CD14-positive monocyte (primary cell): ENCODE measurements at regions not wholly inside any gene's neighbourhood (a gene's known extent, or its start where the extent isn't known, plus 50 kb on each side); places are given as distances from the start of the nearest gene placed in this dataset.
"Not testable (repeated sequence)": the region's sequence is repeated elsewhere in the genome, so short reads cannot be mapped to it uniquely, and the experiment has no call there.

Experiments used
- DNase-seq, 3 donors: peaks; one replicate each; pipeline ENCODE4 v3.0.0-alpha.2; 2011 to 2022
- H2AFZ ChIP-seq: 2 replicates; pipeline ENCODE4 v1.6.0; 2012; ENCODE audit warnings: mild to moderate bottlenecking, low read depth, low read length, inconsistent platforms; ENCODE audit not compliant: insufficient read depth, poor library complexity, severe bottlenecking
- H3K27ac ChIP-seq, 2 donors: 1 replicate in 1 of 2; 2 replicates in 1 of 2; pipeline ENCODE4 v1.5.1; 2012 to 2013; ENCODE audit warnings: low read length in 2 of 2, control low read depth in 1 of 2, inconsistent platforms in 1 of 2, low read depth in 1 of 2, mild to moderate bottlenecking in 1 of 2
- H3K27me3 ChIP-seq, 2 donors: one replicate each; pipeline versions ENCODE4 v1.6.0 to v1.6.1; 2011 to 2013; ENCODE audit warnings: low read length in 2 of 2; ENCODE audit not compliant: control insufficient read depth in 2 of 2, insufficient read depth in 2 of 2
- H3K36me3 ChIP-seq, 2 donors: replicated peaks in 1 of 2; 1 replicate in 1 of 2; 2 replicates in 1 of 2; pipeline versions ENCODE4 v1.5.1 to v1.6.1; 2012 to 2013; ENCODE audit warnings: low read length in 2 of 2, control low read depth in 1 of 2, inconsistent platforms in 1 of 2, mild to moderate bottlenecking in 1 of 2; ENCODE audit not compliant: insufficient read depth in 2 of 2, control insufficient read depth in 1 of 2
- H3K4me1 ChIP-seq, 2 donors: 1 replicate in 1 of 2; 2 replicates in 1 of 2; pipeline versions ENCODE4 v1.5.1 to v1.6.1; 2012 to 2013; ENCODE audit warnings: low read length in 2 of 2, control low read depth in 1 of 2, inconsistent platforms in 1 of 2, mild to moderate bottlenecking in 1 of 2, moderate library complexity in 1 of 2; ENCODE audit not compliant: insufficient read depth in 2 of 2, control insufficient read depth in 1 of 2
- H3K4me2 ChIP-seq: replicated peaks from 2 replicates; pipeline ENCODE3; 2012; ENCODE audit warnings: low read length, moderate library complexity, mild to moderate bottlenecking; ENCODE audit not compliant: poor library complexity, severe bottlenecking; ENCODE audit errors: extremely low read depth
- H3K4me3 ChIP-seq, 3 experiments: fragments of 200-600 bp in 1 of 3; sonication (generic) in 1 of 3; replicated peaks in 1 of 3; 1 replicate in 2 of 3; 2 replicates in 1 of 3; pipeline ENCODE4 v1.5.1; 2011 to 2013; ENCODE audit warnings: low read length in 3 of 3, mild to moderate bottlenecking in 3 of 3, control low read depth in 2 of 3, low read depth in 2 of 3, inconsistent platforms in 1 of 3, moderate library complexity in 1 of 3
- H3K79me2 ChIP-seq: 2 replicates; pipeline ENCODE4 v1.6.0; 2012; ENCODE audit warnings: mild to moderate bottlenecking, control low read depth, inconsistent platforms, low read length, moderate library complexity; ENCODE audit not compliant: insufficient read depth
- H3K9ac ChIP-seq: 2 replicates; pipeline ENCODE4 v1.6.0; 2017; ENCODE audit warnings: low read length, mild to moderate bottlenecking; ENCODE audit not compliant: insufficient read depth, poor library complexity, severe bottlenecking
- H3K9me3 ChIP-seq, 2 donors: replicated peaks in 1 of 2; 1 replicate in 1 of 2; 2 replicates in 1 of 2; pipeline versions ENCODE4 v1.5.1 to v1.6.1; 2012 to 2013; ENCODE audit warnings: low read length in 2 of 2, control low read depth in 1 of 2; ENCODE audit not compliant: control insufficient read depth in 1 of 2, insufficient read depth in 1 of 2
- H4K20me1 ChIP-seq: 2 replicates; pipeline ENCODE4 v1.6.0; 2012; ENCODE audit warnings: mild to moderate bottlenecking, low read length, control low read depth, moderate library complexity; ENCODE audit not compliant: insufficient read depth
- H3K27ac Mint-ChIP-seq, 7 donors: one replicate each; pipeline ENCODE4 v1.8.0; 2020; ENCODE audit warnings: mild to moderate bottlenecking in 7 of 7, mixed read lengths in 7 of 7, moderate library complexity in 6 of 7, inconsistent platforms in 2 of 7
- H3K27me3 Mint-ChIP-seq, 3 donors: one replicate each; pipeline ENCODE4 v1.8.0; 2021 to 2022; ENCODE audit warnings: low read depth in 3 of 3, mild to moderate bottlenecking in 3 of 3, mixed read lengths in 3 of 3, moderate library complexity in 3 of 3, inconsistent platforms in 1 of 3
- H3K36me3 Mint-ChIP-seq, 2 donors: one replicate each; pipeline ENCODE4 v1.8.0; 2020; ENCODE audit warnings: mixed read lengths in 2 of 2, inconsistent platforms in 1 of 2, mild to moderate bottlenecking in 1 of 2
- H3K4me1 Mint-ChIP-seq: one replicate; pipeline ENCODE4 v1.8.0; 2020; ENCODE audit warnings: mild to moderate bottlenecking, mixed read lengths
- H3K4me3 Mint-ChIP-seq, 2 donors: one replicate each; pipeline ENCODE4 v1.8.0; 2020; ENCODE audit warnings: mild to moderate bottlenecking in 2 of 2, mixed read lengths in 2 of 2, moderate library complexity in 1 of 2
- H3K9me3 Mint-ChIP-seq, 7 donors: one replicate each; pipeline ENCODE4 v1.8.0; 2020 to 2022; ENCODE audit warnings: mixed read lengths in 7 of 7, mild to moderate bottlenecking in 6 of 7, moderate library complexity in 6 of 7, inconsistent platforms in 2 of 7
- CTCF ChIP-seq: fragments of 200-600 bp; IDR thresholded peaks from one replicate; pipeline ENCODE4 v1.8.0; 2022; ENCODE audit warnings: antibody characterized with exemption, mild to moderate bottlenecking
- WGBS: methylation state at CpG from one replicate; pipeline ENCODE4 v1.1.5; 2013; ENCODE audit warnings: missing lambda C conversion rate; ENCODE audit not compliant: insufficient coverage; 5-methylcytosine and 5-hydroxymethylcytosine counted together
- intact Hi-C, 2 donors: fragments of 100-400 bp; cut with micrococcal nuclease; formaldehyde crosslinking; loops; one replicate each; pipeline versions ENCODE4 v1.15.0 to v1.15.1; 2023

- H3K9ac ChIP-seq: no peak overlapping the region
- peaks cover 3% of the 10 kb centered on the region for H3K4me1 Mint-ChIP-seq
- H3K27me3 ChIP-seq: no peaks in the 10 kb centered on the region
- no peaks in the 10 kb centered on the region for H4K20me1 ChIP-seq
- H3K27ac Mint-ChIP-seq: no peak overlapping the region
- TF ChIP-seq CTCF: no peak
- intact Hi-C loops: no loop called here
- peaks cover 0 to 8% (median 4%) of the 10 kb centered on the region in 3 donors for H3K27me3 Mint-ChIP-seq
- H3K4me3 ChIP-seq: no peak overlapping the region
- no peaks in the 10 kb centered on the region for H3K4me1 ChIP-seq
- H3K4me2 ChIP-seq: no peak overlapping the region
- peaks cover 0 to 5% of the 10 kb centered on the region in 2 donors for H3K9me3 ChIP-seq
- H3K27ac ChIP-seq: no peak overlapping the region
- H3K36me3 ChIP-seq: no peaks in the 10 kb centered on the region
- whole genome bisulfite sequencing: 83% methylated on average over 1 of the region's 2 CpGs
- H3K4me3 Mint-ChIP-seq: no peak overlapping the region
- H2AFZ ChIP-seq: no peak overlapping the region
- no peaks in the 10 kb centered on the region for H3K79me2 ChIP-seq
- peaks cover 0 to 10% (median 5%) of the 10 kb centered on the region in 7 donors for H3K9me3 Mint-ChIP-seq
- DNase-seq: no peak
- H3K36me3 Mint-ChIP-seq: no peaks in the 10 kb centered on the region
These were observed 137.2 kb upstream of the POU3F1 start for GRCh38 chr1:38183747-38184146.

GRCh38 chr1:38183096-38183495 lies 136.5 kb upstream of the POU3F1 start:
- intact Hi-C loops: no loop called here
- H3K9me3 Mint-ChIP-seq: peaks cover 0 to 9% (median 5%) of the 10 kb centered on the region in 7 donors
- H3K9ac ChIP-seq: no peak overlapping the region
- no peaks in the 10 kb centered on the region for H3K36me3 Mint-ChIP-seq
- no peak for DNase-seq
- no peaks in the 10 kb centered on the region for H3K27me3 ChIP-seq
- H3K4me3 Mint-ChIP-seq: no peak overlapping the region
- no peak overlapping the region for H3K27ac Mint-ChIP-seq
- H3K4me2 ChIP-seq: no peak overlapping the region
- no peaks in the 10 kb centered on the region for H3K36me3 ChIP-seq
- H3K4me1 ChIP-seq: no peaks in the 10 kb centered on the region
- no peaks in the 10 kb centered on the region for H3K79me2 ChIP-seq
- H2AFZ ChIP-seq: no peak overlapping the region
- no peak overlapping the region for H3K4me3 ChIP-seq
- no peak overlapping the region for H3K27ac ChIP-seq
- H3K9me3 ChIP-seq: peaks cover 0 to 5% of the 10 kb centered on the region in 2 donors
- H3K27me3 Mint-ChIP-seq: peaks cover 0 to 7% (median 6%) of the 10 kb centered on the region in 3 donors
- H3K4me1 Mint-ChIP-seq: peaks cover 3% of the 10 kb centered on the region
- TF ChIP-seq CTCF: no peak
- WGBS: 89% methylated on average over 7 of the region's 7 CpGs
- H4K20me1 ChIP-seq: no peaks in the 10 kb centered on the region

- H4K20me1 ChIP-seq, H2AFZ ChIP-seq, H3K4me1 ChIP-seq, H3K27ac ChIP-seq, H3K27me3 ChIP-seq, H3K4me3 ChIP-seq, H3K4me1 Mint-ChIP-seq, H3K9ac ChIP-seq, H3K27me3 Mint-ChIP-seq, H3K9me3 Mint-ChIP-seq, DNase-seq, H3K9me3 ChIP-seq, intact Hi-C loops, H3K36me3 Mint-ChIP-seq, H3K79me2 ChIP-seq, H3K36me3 ChIP-seq, H3K4me3 Mint-ChIP-seq, H3K4me2 ChIP-seq, H3K27ac Mint-ChIP-seq: not testable (repeated sequence)
- no CpG with 5 or more reads among the region's 1 CpG for WGBS
These were observed 133.8 kb upstream of the POU3F1 start for GRCh38 chr1:38180388-38180787.
